IMR-90 (cell line): ENCODE measurements at regions not wholly inside any gene's neighbourhood (a gene's known extent, or its start where the extent isn't known, plus 50 kb on each side); places are given as distances from the start of the nearest gene placed in this dataset.

Source experiments
- ATAC-seq: fragments of 200-7000 bp; cut with Tn5 transposase; 2 replicates; pipeline ENCODE4 v1.9.1; 2020; ENCODE audit warnings: low read depth, mild to moderate bottlenecking, moderate library complexity
- BruUV-seq: library from RNA; stranded (reverse); fragments of 400-500 nt; replicated peaks from 2 replicates; lab custom pipeline; 2021; lab: Mats Ljungman, UMichigan
- CTCF ChIA-PET: fragments of 300-600 bp; formaldehyde crosslinking; extraction: SDS; loops from one replicate; lab custom pipeline; 2021; ENCODE audit warnings: antibody characterized with exemption; lab: Yijun Ruan, JAX
- POLR2A ChIA-PET: fragments of 300-600 bp; sonication (Branson Sonifier 250); formaldehyde crosslinking; loops from one replicate; lab custom pipeline; 2022; ENCODE audit warnings: antibody characterized with exemption; ENCODE audit not compliant: unreplicated experiment; lab: Charles Lee
- DNase-seq: peaks from one replicate; pipeline ENCODE4 v3.0.0; 2013
- H2AFZ ChIP-seq: replicated peaks from 2 replicates; pipeline ENCODE3; 2013; ENCODE audit warnings: low read length, mild to moderate bottlenecking; ENCODE audit not compliant: poor library complexity
- H2AK5ac ChIP-seq: 2 replicates; pipeline ENCODE4 v1.6.1; 2013; ENCODE audit warnings: low read depth, low read length, inconsistent platforms
- H2AK9ac ChIP-seq: replicated peaks from 2 replicates; pipeline ENCODE3; 2013; ENCODE audit warnings: mild to moderate bottlenecking, low read depth, low read length, moderate library complexity; ENCODE audit not compliant: poor library complexity
- H2BK120ac ChIP-seq: 2 replicates; pipeline ENCODE4 v1.6.1; 2013; ENCODE audit warnings: low read depth, low read length, inconsistent platforms
- H2BK15ac ChIP-seq: 3 replicates; pipeline ENCODE4 v1.6.1; 2013; ENCODE audit warnings: low read depth, low read length, inconsistent platforms
- H2BK20ac ChIP-seq: 2 replicates; pipeline ENCODE4 v1.6.1; 2013; ENCODE audit warnings: low read depth, mild to moderate bottlenecking, inconsistent platforms, low read length, moderate library complexity
- H2BK5ac ChIP-seq: 2 replicates; pipeline ENCODE4 v1.6.1; 2013; ENCODE audit warnings: mild to moderate bottlenecking, low read depth, low read length, inconsistent platforms; ENCODE audit not compliant: poor library complexity, severe bottlenecking
- H3K14ac ChIP-seq: replicated peaks from 2 replicates; pipeline ENCODE4 v1.6.1; 2013; ENCODE audit warnings: low read depth, low read length, inconsistent platforms
- H3K18ac ChIP-seq: 2 replicates; pipeline ENCODE4 v1.6.1; 2013; ENCODE audit warnings: low read depth, low read length, control low read depth
- H3K23ac ChIP-seq: 2 replicates; pipeline ENCODE4 v1.6.1; 2013; ENCODE audit warnings: low read depth, low read length, inconsistent platforms
- H3K27ac ChIP-seq: 2 replicates; pipeline ENCODE4 v1.5.1; 2013; ENCODE audit warnings: mild to moderate bottlenecking, control low read depth, low read length; ENCODE audit not compliant: insufficient read depth
- H3K27me3 ChIP-seq: 2 replicates; pipeline ENCODE4 v1.6.1; 2013; ENCODE audit warnings: low read length; ENCODE audit not compliant: control insufficient read depth, insufficient read depth
- H3K36me3 ChIP-seq: 2 replicates; pipeline ENCODE4 v1.6.1; 2013; ENCODE audit warnings: low read length, mixed read lengths; ENCODE audit not compliant: control insufficient read depth, insufficient read depth
- H3K4ac ChIP-seq: 2 replicates; pipeline ENCODE4 v1.6.1; 2013; ENCODE audit warnings: low read depth, low read length, inconsistent platforms
- H3K4me1 ChIP-seq: 2 replicates; pipeline ENCODE4 v1.6.1; 2013; ENCODE audit warnings: low read length, mixed read lengths; ENCODE audit not compliant: control insufficient read depth, insufficient read depth
- H3K4me2 ChIP-seq: 2 replicates; pipeline ENCODE4 v1.6.1; 2013; ENCODE audit warnings: low read depth, mild to moderate bottlenecking, control low read depth, low read length, moderate library complexity
- H3K4me3 ChIP-seq: 2 replicates; pipeline ENCODE4 v1.5.1; 2013; ENCODE audit warnings: low read depth, mild to moderate bottlenecking, control low read depth, low read length, moderate library complexity; ENCODE audit not compliant: insufficient read depth
- H3K56ac ChIP-seq: 2 replicates; pipeline ENCODE4 v1.6.1; 2013; ENCODE audit warnings: low read length, inconsistent platforms; ENCODE audit not compliant: insufficient read depth; ENCODE audit errors: extremely low read depth
- H3K79me1 ChIP-seq, 2 experiments: 2 replicates each; pipeline ENCODE4 v1.6.1; 2013; ENCODE audit warnings: low read length in 2 of 2, inconsistent platforms in 1 of 2, low read depth in 1 of 2
- H3K9ac ChIP-seq: 2 replicates; pipeline ENCODE4 v1.6.1; 2013; ENCODE audit warnings: low read depth, low read length, control low read depth
- H3K9me1 ChIP-seq: 2 replicates; pipeline ENCODE4 v1.6.1; 2013; ENCODE audit warnings: low read length, inconsistent platforms; ENCODE audit not compliant: insufficient read depth
- H3K9me3 ChIP-seq: 2 replicates; pipeline ENCODE4 v1.6.1; 2013; ENCODE audit warnings: low read length; ENCODE audit not compliant: control insufficient read depth, insufficient read depth
- H4K20me1 ChIP-seq: 2 replicates; pipeline ENCODE4 v1.6.1; 2013; ENCODE audit warnings: low read length, inconsistent platforms; ENCODE audit not compliant: insufficient read depth
- H4K5ac ChIP-seq: 2 replicates; pipeline ENCODE4 v1.6.1; 2013; ENCODE audit warnings: mild to moderate bottlenecking, low read depth, low read length, control low read depth
- H4K8ac ChIP-seq, 2 experiments: 2 replicates each; pipeline ENCODE4 v1.6.1; 2013; ENCODE audit warnings: low read depth in 2 of 2, low read length in 2 of 2, control low read depth in 1 of 2, inconsistent platforms in 1 of 2
- H4K91ac ChIP-seq: 2 replicates; pipeline ENCODE4 v1.6.1; 2013; ENCODE audit warnings: low read depth, low read length, inconsistent platforms; ENCODE audit not compliant: insufficient read depth
- CHD1 ChIP-seq: IDR thresholded peaks from 2 replicates; pipeline ENCODE4 v1.6.1; 2012; ENCODE audit warnings: low read depth, low read length, improper control_type of control experiment
- FOS ChIP-seq: fragments of 150-350 bp; IDR thresholded peaks from 2 replicates; pipeline ENCODE4 v1.6.1; 2016; ENCODE audit warnings: low read depth, low read length
- MAFK ChIP-seq: IDR thresholded peaks from 2 replicates; pipeline ENCODE4 v1.6.1; 2012; ENCODE audit warnings: low read depth, low read length, improper control_type of control experiment
- WGBS, 2 experiments: methylation state at CpG; one replicate each; pipeline versions ENCODE4 v1.1.5 to v1.1.7; 2013; ENCODE audit warnings: missing lambda C conversion rate in 2 of 2; ENCODE audit not compliant: insufficient read length in 1 of 2; ENCODE audit errors: extremely low coverage in 2 of 2; 5-methylcytosine and 5-hydroxymethylcytosine counted together
- dilution Hi-C: fragments of 300-500 bp; cut with HindIII; formaldehyde crosslinking; loops from one replicate; pipeline ENCODE4 v1.14.3; 2018; ENCODE audit warnings: low sequenced_read_pairs; ENCODE audit not compliant: unreplicated experiment
- in situ Hi-C: fragments of 300-500 bp; cut with MboI; formaldehyde crosslinking; loops from 3 replicates; pipeline ENCODE4 v1.14.3; 2019; ENCODE audit warnings: low sequenced_read_pairs, inconsistent platforms, mixed read lengths
- intact Hi-C: fragments of 100-400 bp; cut with micrococcal nuclease; formaldehyde crosslinking; loops from 2 replicates; pipeline ENCODE4 v1.10.0; 2022

DNA sequence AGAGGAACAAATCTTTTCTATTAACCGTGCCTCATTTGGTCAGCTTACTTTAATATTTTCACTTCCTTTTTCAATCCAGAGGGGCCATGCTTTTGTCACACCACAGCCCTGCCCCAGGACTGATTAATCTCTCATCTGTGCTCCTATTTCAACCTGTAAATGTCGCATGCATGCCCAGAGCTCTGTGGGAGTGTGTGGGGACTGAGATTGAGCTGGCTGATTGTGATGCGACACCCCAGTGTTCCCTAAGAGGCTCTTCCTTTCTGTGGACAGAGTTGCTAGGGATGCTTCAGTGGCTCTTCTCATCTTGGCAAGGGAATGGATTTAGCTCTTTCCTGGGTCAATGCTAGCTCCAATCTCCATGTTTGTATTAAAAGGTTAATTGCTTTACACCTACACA is 249.6 kb downstream of the TDRD3 start:
- Histone ChIP-seq H2AFZ (no peak overlapping the region), H3K4me3 (no peak overlapping the region), H3K14ac (no peak overlapping the region), H3K79me1 (no peaks in the 10 kb centered on the region), H3K9me3 (no peaks in the 10 kb centered on the region), H4K20me1 (no peaks in the 10 kb centered on the region), H2AK9ac (no peak overlapping the region), H3K56ac (no peak overlapping the region), H2AK5ac (no peak overlapping the region), H2BK120ac (no peak overlapping the region), H3K4ac (no peak overlapping the region), H2BK20ac (no peak overlapping the region), H2BK5ac (no peak overlapping the region), H3K4me1 (no peaks in the 10 kb centered on the region), H3K18ac (no peak overlapping the region), H3K27me3 (no peaks in the 10 kb centered on the region), H3K27ac (no peak overlapping the region), H4K8ac (no peak overlapping the region), H2BK15ac (no peak overlapping the region), H3K36me3 (no peaks in the 10 kb centered on the region), H3K9ac (no peak overlapping the region), H3K23ac (no peak overlapping the region), H3K4me2 (no peak overlapping the region), H4K91ac (no peak overlapping the region), H3K9me1 (no peaks in the 10 kb centered on the region), H4K5ac (no peak overlapping the region)
- DNase-seq (no peak), ATAC-seq (no peak)
- POLR2A ChIA-PET, result no interaction called here
- dilution Hi-C loops, result no loop called here
- intact Hi-C loops, result no loop called here
- CTCF ChIA-PET, result no interaction called here
- no TSS peak for BruUV-seq
- no CpG with 5 or more reads among the region's 3 CpGs for WGBS, 2 experiments
- in situ Hi-C loops, result no loop called here
- no peak for TF ChIP-seq FOS
- no peak for TF ChIP-seq MAFK
- TF ChIP-seq CHD1, result no peak
